AG04450 (cell line): ENCODE measurements at regions not wholly inside any gene's neighbourhood (a gene's known extent, or its start where the extent isn't known, plus 50 kb on each side); places are given as distances from the start of the nearest gene placed in this dataset.

Experiments used
- CTCF ChIA-PET: fragments of 300-600, 350-600 bp; formaldehyde crosslinking; extraction: SDS; loops from one replicate; lab custom pipeline; 2022; ENCODE audit warnings: antibody characterized with exemption, inconsistent platforms; lab: Charles Lee
- POLR2A ChIA-PET: fragments of 350-600 bp; formaldehyde crosslinking; extraction: SDS; loops from one replicate; lab custom pipeline; 2021; ENCODE audit warnings: antibody characterized with exemption, inconsistent platforms; lab: Yijun Ruan, JAX
- DNase-seq: peaks from one replicate; pipeline ENCODE4 v3.0.0-alpha.2; 2011; ENCODE audit warnings: low read depth, low spot score
- H3K27ac ChIP-seq: one replicate; pipeline ENCODE4 v1.5.1; 2012; ENCODE audit warnings: low read depth, low read length, control low read depth
- H3K27me3 ChIP-seq: one replicate; pipeline ENCODE4 v1.6.0; 2012; ENCODE audit warnings: low read length; ENCODE audit not compliant: control insufficient read depth, insufficient read depth
- H3K4me3 ChIP-seq: 2 replicates; pipeline ENCODE4 v1.5.1; 2011; ENCODE audit warnings: mild to moderate bottlenecking, low read depth, low read length, control low read depth
- H3K9me3 ChIP-seq: 2 replicates; pipeline ENCODE4 v1.5.1; 2012; ENCODE audit warnings: low read length; ENCODE audit not compliant: control insufficient read depth, insufficient read depth
- TF ChIP-seq, protein P1 (sequence below): IDR thresholded peaks from 2 replicates; pipeline ENCODE4 v1.5.1; 2011; ENCODE audit warnings: low read depth, low read length, control low read depth, inconsistent platforms

- TF ChIP-seq, protein P1, sequence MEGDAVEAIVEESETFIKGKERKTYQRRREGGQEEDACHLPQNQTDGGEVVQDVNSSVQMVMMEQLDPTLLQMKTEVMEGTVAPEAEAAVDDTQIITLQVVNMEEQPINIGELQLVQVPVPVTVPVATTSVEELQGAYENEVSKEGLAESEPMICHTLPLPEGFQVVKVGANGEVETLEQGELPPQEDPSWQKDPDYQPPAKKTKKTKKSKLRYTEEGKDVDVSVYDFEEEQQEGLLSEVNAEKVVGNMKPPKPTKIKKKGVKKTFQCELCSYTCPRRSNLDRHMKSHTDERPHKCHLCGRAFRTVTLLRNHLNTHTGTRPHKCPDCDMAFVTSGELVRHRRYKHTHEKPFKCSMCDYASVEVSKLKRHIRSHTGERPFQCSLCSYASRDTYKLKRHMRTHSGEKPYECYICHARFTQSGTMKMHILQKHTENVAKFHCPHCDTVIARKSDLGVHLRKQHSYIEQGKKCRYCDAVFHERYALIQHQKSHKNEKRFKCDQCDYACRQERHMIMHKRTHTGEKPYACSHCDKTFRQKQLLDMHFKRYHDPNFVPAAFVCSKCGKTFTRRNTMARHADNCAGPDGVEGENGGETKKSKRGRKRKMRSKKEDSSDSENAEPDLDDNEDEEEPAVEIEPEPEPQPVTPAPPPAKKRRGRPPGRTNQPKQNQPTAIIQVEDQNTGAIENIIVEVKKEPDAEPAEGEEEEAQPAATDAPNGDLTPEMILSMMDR: no peak
- DNase-seq: peak; percentile 30
- Histone ChIP-seq H3K27ac (no peak overlapping the region), H3K27me3 (no peaks in the 10 kb centered on the region), H3K9me3 (peaks cover 3% of the 10 kb centered on the region; the same call in 1 of the 2 replicates), H3K4me3 (no peak overlapping the region)
- ChIA-PET CTCF (no interaction called here), POLR2A (no interaction called here)
Measured at GRCh38 chr11:97739932-97740800, 1280.6 kb upstream of the CNTN5 start.

GRCh38 chr11:97740801-97741151, 1280.0 kb upstream of the CNTN5 start:
- DNase-seq: no peak
- Histone ChIP-seq H3K27me3 (no peaks in the 10 kb centered on the region), H3K9me3 (peaks cover 7% of the 10 kb centered on the region), H3K27ac (no peak overlapping the region), H3K4me3 (no peak overlapping the region)
- TF ChIP-seq, protein P1: no peak
- CTCF ChIA-PET: no interaction called here
- POLR2A ChIA-PET: no interaction called here

GRCh38 chr11:97742717-97743116, 1278.0 kb upstream of the CNTN5 start:
- no peak for DNase-seq
- peaks cover 9% of the 10 kb centered on the region for H3K9me3 ChIP-seq
- H3K4me3 ChIP-seq: no peak overlapping the region
- no peak overlapping the region for H3K27ac ChIP-seq
- ChIA-PET POLR2A (no interaction called here), CTCF (no interaction called here)
- TF ChIP-seq, protein P1: no peak
- H3K27me3 ChIP-seq: no peaks in the 10 kb centered on the region

GRCh38 chr11:97743205-97743742, 1277.5 kb upstream of the CNTN5 start:
- ChIA-PET POLR2A (no interaction called here), CTCF (no interaction called here)
- DNase-seq: no peak
- H3K27me3 ChIP-seq: no peaks in the 10 kb centered on the region
- no peak overlapping the region for H3K27ac ChIP-seq
- H3K9me3 ChIP-seq: peaks cover 9% of the 10 kb centered on the region
- TF ChIP-seq, protein P1: no peak
- no peak overlapping the region for H3K4me3 ChIP-seq

DNA sequence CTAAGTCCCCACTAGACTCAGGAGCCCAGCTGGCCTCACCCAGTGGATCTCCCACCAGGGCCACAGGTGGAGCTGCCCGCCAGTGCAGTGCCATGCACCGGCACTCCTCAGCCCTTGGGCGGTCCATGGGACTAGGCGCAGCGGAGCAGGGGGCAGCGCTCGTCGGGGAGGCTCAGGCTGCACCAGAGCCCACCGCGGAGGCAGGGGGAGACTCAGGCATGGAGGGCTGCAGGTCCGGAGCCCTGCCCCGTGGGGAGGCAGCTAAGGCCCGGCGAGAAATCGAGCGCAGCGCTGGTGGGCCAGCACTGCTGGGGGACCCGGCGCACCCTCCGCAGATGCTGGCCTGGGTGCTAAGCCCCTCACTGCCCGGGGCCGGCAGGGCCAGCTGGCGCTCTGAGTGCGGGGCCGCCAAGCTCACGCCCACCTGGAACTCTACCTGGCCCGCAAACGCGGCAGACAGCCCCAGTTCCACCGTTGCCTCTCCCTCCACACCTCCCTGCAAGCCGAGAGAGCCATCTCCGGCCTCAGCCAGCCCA, 1275.2 kb upstream of the CNTN5 start:
- peaks cover 8% of the 10 kb centered on the region for H3K9me3 ChIP-seq
- ChIA-PET POLR2A (no interaction called here), CTCF (no interaction called here)
- H3K4me3 ChIP-seq: no peak overlapping the region
- TF ChIP-seq, protein P1: no peak
- DNase-seq: no peak
- no peak overlapping the region for H3K27ac ChIP-seq
- no peaks in the 10 kb centered on the region for H3K27me3 ChIP-seq
